ENCODE measurements at regions not wholly inside any gene's neighbourhood (a gene's known extent, or its start where the extent isn't known, plus 50 kb on each side); places are given as distances from the start of the nearest gene placed in this dataset.
"Not testable (repeated sequence)": the region's sequence is repeated elsewhere in the genome, so short reads cannot be mapped to it uniquely, and the experiment has no call there.

GRCh38 chr11:15845261-15845660, 511.1 kb downstream of the SOX6 start:
- DNase-seq (ENCODE audit: low spot score): no peak

DNA sequence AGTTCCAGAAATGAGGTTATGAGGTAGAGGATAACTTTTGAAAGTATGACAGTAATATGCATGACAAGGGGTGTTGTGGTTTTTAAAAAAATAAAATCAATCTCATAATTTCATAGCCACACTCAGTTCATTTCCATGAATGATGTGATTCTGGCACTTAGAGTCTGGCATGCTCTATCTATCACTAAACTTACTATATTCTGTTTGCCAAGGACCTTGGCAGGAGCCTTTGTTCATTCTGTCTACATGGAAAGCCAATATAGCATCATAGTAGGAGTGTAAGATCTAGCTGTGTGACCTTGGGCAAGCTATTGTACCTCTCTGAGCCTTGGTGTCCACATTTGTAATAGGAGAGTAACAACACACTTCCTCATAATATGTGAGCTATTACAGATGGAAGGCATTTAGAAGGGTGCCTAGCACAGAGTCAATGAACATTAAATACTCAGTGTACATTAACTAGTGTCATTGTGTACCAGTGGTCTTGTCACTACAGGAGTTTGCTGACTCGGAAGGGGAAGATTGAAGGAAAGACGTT, 507.6 kb downstream of the SOX6 start:
- DNase-seq (ENCODE audit: low spot score): no peak

DNA sequence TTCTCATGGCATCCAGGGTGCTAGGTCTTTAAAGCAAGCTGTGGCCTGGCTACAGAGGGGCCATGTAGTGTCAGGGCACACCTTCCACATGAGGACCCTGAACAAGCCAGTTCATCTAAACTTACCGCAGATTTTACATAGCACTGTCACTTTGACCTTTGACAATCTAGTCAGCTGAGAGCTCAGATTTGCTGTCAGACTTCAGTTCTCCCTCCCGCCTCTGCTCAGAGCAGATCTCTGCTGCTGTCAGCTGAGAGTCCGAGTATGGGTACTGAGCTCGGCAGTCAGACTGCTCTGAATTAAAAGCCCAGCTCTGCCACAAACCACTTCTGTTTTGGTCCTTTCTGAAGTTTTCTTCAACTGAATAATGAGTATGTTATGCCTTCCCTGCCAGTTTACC, 507.1 kb downstream of the SOX6 start:
- DNase-seq (ENCODE audit: low spot score): no peak

- not testable (repeated sequence) for DNase-seq (ENCODE audit: low spot score)
These were observed 506.0 kb downstream of the SOX6 start for GRCh38 chr11:15850335-15850734.

DNA sequence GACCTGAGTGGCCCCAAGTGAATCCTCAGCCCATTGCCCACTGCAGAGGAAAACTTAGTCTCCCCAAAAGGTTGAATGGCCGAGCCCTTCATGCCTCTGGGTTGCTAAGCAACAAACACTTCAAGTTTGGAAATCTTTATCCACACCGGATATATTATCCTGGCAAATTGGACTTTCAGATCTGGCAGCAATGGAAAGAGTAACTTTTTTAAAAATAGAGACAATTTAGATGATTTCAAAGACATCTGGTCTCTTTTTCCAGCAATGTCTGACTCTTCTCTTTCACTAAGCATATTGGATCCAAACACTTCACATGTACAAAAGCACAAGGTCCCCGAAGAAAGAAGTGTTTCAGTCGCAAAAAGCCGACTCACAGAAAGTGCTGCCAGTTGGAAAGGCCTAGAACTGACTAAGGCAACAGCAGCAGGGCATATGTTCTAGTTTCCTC, 505.3 kb downstream of the SOX6 start:
- DNase-seq (ENCODE audit: low spot score): no peak

- DNase-seq (ENCODE audit: low spot score): no peak
These were observed 504.2 kb downstream of the SOX6 start for GRCh38 chr11:15852179-15852578.

DNA sequence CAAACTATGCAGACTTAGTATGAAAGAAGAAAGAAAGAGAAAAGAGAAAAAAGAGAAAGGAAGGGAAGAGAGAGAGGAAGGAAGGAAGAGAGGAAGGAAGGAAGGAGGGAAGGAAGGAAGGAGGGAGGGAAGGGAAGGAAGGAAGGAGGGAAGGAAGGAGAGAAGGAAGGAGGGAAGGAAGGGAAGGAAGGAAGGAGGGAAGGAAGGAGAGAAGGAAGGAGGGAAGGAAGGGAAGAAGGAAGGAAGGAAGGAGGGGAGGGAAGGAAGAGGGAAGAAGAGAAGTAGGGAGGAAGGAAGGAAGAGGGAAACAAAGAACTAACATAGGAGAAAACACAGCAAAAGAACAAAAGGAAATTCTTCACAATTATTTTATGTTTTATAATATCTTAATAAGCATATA, 502.1 kb downstream of the SOX6 start:
- no peak for DNase-seq (ENCODE audit: low spot score)

DNA sequence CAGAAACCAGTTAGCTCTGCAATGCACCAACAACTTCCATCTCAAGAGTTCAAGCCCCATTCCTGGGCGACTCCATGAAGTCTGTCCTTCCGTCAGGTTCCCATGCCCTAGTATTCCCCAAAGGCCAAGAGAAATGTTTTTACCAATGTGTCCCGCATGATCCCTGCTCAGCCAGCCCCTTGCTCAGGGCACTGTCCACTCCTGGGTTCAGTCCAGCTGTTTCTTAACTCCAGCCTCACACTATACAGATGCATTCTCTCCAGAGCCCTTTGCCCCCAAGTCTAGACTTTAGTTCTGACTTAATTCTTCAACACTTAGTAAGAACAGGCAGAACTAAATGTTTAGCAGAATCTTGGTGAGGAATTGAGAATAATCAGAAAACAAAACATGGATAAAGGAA, 497.5 kb downstream of the SOX6 start:
- no peak for DNase-seq (ENCODE audit: low spot score)

DNA sequence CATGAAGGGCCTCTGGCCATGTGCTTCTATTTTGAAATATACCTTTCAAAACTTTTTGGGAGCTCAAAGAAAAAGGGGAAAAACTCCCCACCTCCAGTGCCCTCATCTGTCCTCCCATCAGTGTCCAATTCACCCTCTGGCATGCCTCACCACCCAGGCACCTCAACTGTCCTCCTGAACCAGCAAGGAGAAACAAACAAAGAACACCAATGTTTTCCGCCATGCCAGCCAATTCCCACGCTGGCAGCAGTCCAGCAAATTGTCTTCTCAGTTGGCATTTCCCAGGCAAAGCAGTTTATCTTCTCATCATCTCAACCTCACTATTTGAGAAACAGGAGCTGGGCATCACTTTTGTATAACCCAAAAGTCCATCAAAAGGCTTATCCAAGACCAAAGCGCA, 496.9 kb downstream of the SOX6 start:
- no peak for DNase-seq (ENCODE audit: low spot score)

DNA sequence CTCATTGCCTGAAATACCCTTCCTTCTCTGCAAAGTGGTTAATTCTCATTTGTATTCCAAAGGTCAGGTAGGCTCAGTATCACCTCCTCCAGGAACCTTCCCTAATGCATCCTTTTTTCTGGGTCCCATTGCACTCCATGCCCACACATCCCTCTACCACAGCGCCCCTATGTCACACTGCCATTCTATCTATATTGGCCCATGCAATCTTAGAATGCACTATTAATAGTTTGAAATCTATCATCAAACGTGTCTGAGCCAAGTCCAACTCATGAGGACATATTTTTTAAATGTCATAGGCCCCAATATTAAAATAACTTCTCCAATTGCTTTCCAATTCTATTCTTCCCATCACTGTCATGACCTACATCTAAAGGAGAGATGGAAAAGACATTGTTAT, 495.1 kb downstream of the SOX6 start:
- DNase-seq (ENCODE audit: low spot score): no peak

DNA sequence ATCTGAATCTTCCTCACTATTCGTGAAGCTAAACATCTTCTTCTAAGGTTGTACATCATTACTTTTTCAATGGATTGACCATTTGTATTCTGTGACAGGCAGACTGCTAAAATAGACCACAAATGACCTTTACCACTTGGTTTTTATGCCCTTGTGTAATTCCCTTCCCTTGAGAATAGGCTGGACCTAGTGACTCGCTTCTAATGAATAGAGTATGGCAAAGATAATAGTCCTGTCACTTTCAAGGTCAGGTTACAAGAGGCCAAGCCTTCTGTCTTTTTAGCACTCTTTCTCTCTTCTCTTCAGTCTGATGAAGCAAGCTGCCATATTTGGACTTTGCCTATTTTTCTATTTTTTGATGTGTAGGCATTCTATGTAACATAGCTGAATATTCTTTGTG, 492.9 kb downstream of the SOX6 start:
- DNase-seq (ENCODE audit: low spot score): no peak

GRCh38 chr11:15864026-15864805, 492.1 kb downstream of the SOX6 start:
- DNase-seq (ENCODE audit: low spot score): no peak

- DNase-seq (ENCODE audit: low spot score): no peak
These were observed 490.9 kb downstream of the SOX6 start for GRCh38 chr11:15865212-15865987.

DNA sequence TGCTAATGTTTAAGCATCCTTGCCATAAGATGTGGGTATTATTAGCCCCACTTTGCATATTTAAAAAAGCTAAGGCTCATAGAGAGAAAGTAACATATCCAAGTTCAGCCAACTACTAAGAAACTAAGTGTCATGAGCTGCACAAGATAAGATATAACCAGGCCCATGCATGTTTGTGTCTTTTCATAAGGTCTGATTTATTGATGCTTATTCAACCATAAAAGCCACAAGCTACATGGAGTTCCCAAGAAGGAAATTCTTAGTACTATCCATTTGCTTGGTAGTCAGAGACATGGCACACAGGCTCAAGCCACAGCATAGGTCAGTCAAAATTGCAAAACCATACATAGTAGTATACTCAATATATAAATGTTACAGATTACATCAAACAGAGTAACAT, 488.5 kb downstream of the SOX6 start:
- DNase-seq (ENCODE audit: low spot score): no peak

GRCh38 chr11:15870911-15871310, 485.4 kb downstream of the SOX6 start:
- no peak for DNase-seq (ENCODE audit: low spot score)

GRCh38 chr11:15871904-15872626, 484.3 kb downstream of the SOX6 start:
- peak; percentile 15 for DNase-seq (ENCODE audit: low spot score)

- DNase-seq (ENCODE audit: low spot score): no peak
These were observed 482.8 kb downstream of the SOX6 start for GRCh38 chr11:15873501-15873900.

- peak; percentile 18 for DNase-seq (ENCODE audit: low spot score)
These were observed 481.6 kb downstream of the SOX6 start for GRCh38 chr11:15874704-15875103.

GRCh38 chr11:15875393-15875792, 481.0 kb downstream of the SOX6 start:
- peak; percentile 46 for DNase-seq (ENCODE audit: low spot score)

- DNase-seq (ENCODE audit: low spot score): peak; percentile 12
These were observed 480.4 kb downstream of the SOX6 start for GRCh38 chr11:15875943-15876342.

- peak; percentile 22 for DNase-seq (ENCODE audit: low spot score)
These were observed 477.6 kb downstream of the SOX6 start for GRCh38 chr11:15878756-15879155.

DNA sequence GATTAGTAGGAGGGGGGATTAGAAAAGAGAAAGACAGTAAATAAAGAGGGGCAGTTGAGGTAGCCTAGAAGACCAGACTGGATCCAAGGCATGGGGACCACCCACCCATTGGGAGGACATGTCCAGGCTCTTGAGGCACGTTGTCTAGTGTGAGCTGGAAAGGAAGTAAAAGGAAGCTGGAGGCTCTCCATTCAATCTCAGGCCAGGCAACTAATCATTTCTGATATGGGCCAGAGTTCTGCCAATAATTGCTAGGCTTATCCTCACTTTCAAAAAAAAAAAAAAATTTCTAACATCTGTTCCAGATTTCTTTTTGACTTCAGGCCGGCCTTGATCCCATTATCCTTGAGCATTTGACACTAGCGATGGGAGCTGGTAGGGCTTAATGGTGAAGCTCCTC, 476.1 kb downstream of the SOX6 start:
- DNase-seq (ENCODE audit: low spot score): no peak

Data from left forelimb (tissue), 1 donor.